Neuronal stem cell (in vitro differentiated cells): ENCODE measurements at regions not wholly inside any gene's neighbourhood (a gene's known extent, or its start where the extent isn't known, plus 50 kb on each side); places are given as distances from the start of the nearest gene placed in this dataset.
A peak's percentile ranks its signal among the peaks of the same experiment; 100 is the strongest.

Experiments
- DNase-seq: peaks from one replicate; pipeline ENCODE4 v3.0.0-alpha.2; 2013; ENCODE audit warnings: low spot score
- H2AFZ ChIP-seq: one replicate; pipeline ENCODE4 v1.6.1; 2013; ENCODE audit warnings: mild to moderate bottlenecking, low read length, inconsistent platforms
- H2AK5ac ChIP-seq: 2 replicates; pipeline ENCODE4 v1.6.1; 2013; ENCODE audit warnings: low read depth, mild to moderate bottlenecking, inconsistent platforms, low read length, moderate library complexity, mixed read lengths
- H2BK120ac ChIP-seq: 2 replicates; pipeline ENCODE4 v1.6.1; 2013; ENCODE audit warnings: low read depth, mild to moderate bottlenecking, inconsistent platforms, low read length, moderate library complexity, mixed read lengths
- H2BK12ac ChIP-seq: one replicate; pipeline ENCODE4 v1.6.1; 2013; ENCODE audit warnings: low read length, inconsistent platforms
- H2BK15ac ChIP-seq: 2 replicates; pipeline ENCODE4 v1.6.1; 2013; ENCODE audit warnings: mild to moderate bottlenecking, low read length, inconsistent platforms, mixed read lengths
- H2BK5ac ChIP-seq: one replicate; pipeline ENCODE4 v1.6.1; 2013; ENCODE audit warnings: inconsistent platforms, mild to moderate bottlenecking, low read length, moderate library complexity
- H3K14ac ChIP-seq: one replicate; pipeline ENCODE4 v1.6.1; 2013; ENCODE audit warnings: low read length, inconsistent platforms
- H3K18ac ChIP-seq: 2 replicates; pipeline ENCODE4 v1.6.1; 2013; ENCODE audit warnings: low read length, inconsistent platforms
- H3K23ac ChIP-seq: 2 replicates; pipeline ENCODE4 v1.6.1; 2013; ENCODE audit warnings: low read depth, mild to moderate bottlenecking, mixed read lengths, low read length, inconsistent platforms; ENCODE audit not compliant: poor library complexity
- H3K27ac ChIP-seq: replicated peaks from 3 replicates; pipeline ENCODE4 v1.5.1; 2013; ENCODE audit warnings: low read length, inconsistent platforms
- H3K27me3 ChIP-seq, 3 experiments: 2 replicates each; pipeline ENCODE4 v1.6.1; 2013; ENCODE audit warnings: low read length in 3 of 3, mild to moderate bottlenecking in 2 of 3, inconsistent platforms in 1 of 3, low read depth in 1 of 3, mixed read lengths in 1 of 3, moderate library complexity in 1 of 3; ENCODE audit not compliant: control insufficient read depth in 3 of 3, insufficient read depth in 3 of 3
- H3K36me3 ChIP-seq, 2 donors: replicated peaks in 1 of 2; 2 replicates each; pipeline ENCODE4 v1.6.1; 2013; ENCODE audit warnings: low read length in 2 of 2; ENCODE audit not compliant: control insufficient read depth in 2 of 2, insufficient read depth in 2 of 2
- H3K4ac ChIP-seq: 2 replicates; pipeline ENCODE4 v1.6.1; 2013; ENCODE audit warnings: inconsistent platforms, mild to moderate bottlenecking, low read length, moderate library complexity
- H3K4me1 ChIP-seq, 2 donors: 1 replicate in 1 of 2; 2 replicates in 1 of 2; pipeline ENCODE4 v1.6.1; 2013; ENCODE audit warnings: low read length in 2 of 2, low read depth in 1 of 2; ENCODE audit not compliant: control insufficient read depth in 2 of 2, insufficient read depth in 1 of 2
- H3K4me2 ChIP-seq: one replicate; pipeline ENCODE4 v1.6.1; 2013; ENCODE audit warnings: mild to moderate bottlenecking, low read length, inconsistent platforms; ENCODE audit not compliant: insufficient read depth, poor library complexity, severe bottlenecking
- H3K4me3 ChIP-seq, 2 donors: 2 replicates each; pipeline ENCODE4 v1.5.1; 2013; ENCODE audit warnings: low read length in 2 of 2, mild to moderate bottlenecking in 2 of 2, inconsistent platforms in 1 of 2, moderate library complexity in 1 of 2
- H3K79me1 ChIP-seq: one replicate; pipeline ENCODE4 v1.6.1; 2013; ENCODE audit warnings: low read depth, mild to moderate bottlenecking, inconsistent platforms, low read length, moderate library complexity
- H3K9ac ChIP-seq: one replicate; pipeline ENCODE4 v1.6.1; 2013; ENCODE audit warnings: mild to moderate bottlenecking, low read depth, low read length, inconsistent platforms; ENCODE audit not compliant: poor library complexity
- H3K9me3 ChIP-seq, 2 donors: replicated peaks in 1 of 2; 2 replicates each; pipeline versions ENCODE3 to v1.6.1; 2013; ENCODE audit warnings: low read length in 2 of 2, mild to moderate bottlenecking in 2 of 2, inconsistent platforms in 1 of 2, low read depth in 1 of 2, mixed read lengths in 1 of 2, moderate library complexity in 1 of 2; ENCODE audit not compliant: control insufficient read depth in 2 of 2, insufficient read depth in 1 of 2
- H4K8ac ChIP-seq: one replicate; pipeline ENCODE4 v1.6.1; 2013; ENCODE audit warnings: low read depth, mild to moderate bottlenecking, inconsistent platforms, low read length, moderate library complexity
- H4K91ac ChIP-seq: one replicate; pipeline ENCODE4 v1.6.1; 2013; ENCODE audit warnings: low read length, low read depth, mild to moderate bottlenecking, inconsistent platforms; ENCODE audit not compliant: poor library complexity
- WGBS, 2 donors: extraction: QIAGEN DNeasy Blood & Tissue Kit; methylation state at CpG; one replicate each; pipeline ENCODE4 v1.1.7; 2013; ENCODE audit warnings: missing lambda C conversion rate in 2 of 2, mixed read lengths in 1 of 2; ENCODE audit not compliant: insufficient read length in 2 of 2, insufficient replicate concordance in 1 of 2; ENCODE audit errors: extremely low coverage in 2 of 2; 5-methylcytosine and 5-hydroxymethylcytosine counted together

- Histone ChIP-seq H4K91ac (no peak overlapping the region), H3K4me3 (no peak overlapping the region), H3K27ac (no peak overlapping the region), H3K9me3 (peaks cover 0 to 7% of the 10 kb centered on the region in 2 donors), H3K36me3 (no peaks in the 10 kb centered on the region), H3K23ac (no peak overlapping the region), H3K4ac (no peak overlapping the region), H2BK15ac (no peak overlapping the region), H3K27me3 (no peaks in the 10 kb centered on the region), H3K4me1 (peaks cover 8 to 13% of the 10 kb centered on the region in 2 donors), H2BK120ac (no peak overlapping the region), H3K9ac (no peak overlapping the region), H2AFZ (peak overlapping the region; percentile 32), H2BK5ac (no peak overlapping the region), H4K8ac (no peak overlapping the region), H2BK12ac (no peak overlapping the region), H3K79me1 (no peaks in the 10 kb centered on the region), H2AK5ac (no peak overlapping the region), H3K4me2 (no peak overlapping the region), H3K14ac (no peak overlapping the region), H3K18ac (no peak overlapping the region)
- no peak for DNase-seq
- no CpG with 5 or more reads among the region's 2 CpGs for WGBS, 2 donors
These were observed 300.6 kb downstream of the TMEM38B start for GRCh38 chr9:105994970-105995369.

- no peak overlapping the region for H3K4ac ChIP-seq
- H2BK12ac ChIP-seq, result no peak overlapping the region
- WGBS, 2 donors, result no CpG with 5 or more reads among the region's 4 CpGs
- no peak overlapping the region for H2BK15ac ChIP-seq
- peaks cover 9 to 32% of the 10 kb centered on the region in 2 donors for H3K4me1 ChIP-seq
- no peak for DNase-seq
- no peak overlapping the region for H3K4me2 ChIP-seq
- no peaks in the 10 kb centered on the region for H3K27me3 ChIP-seq
- no peak overlapping the region for H3K18ac ChIP-seq
- no peak overlapping the region for H3K27ac ChIP-seq
- no peak overlapping the region for H2AK5ac ChIP-seq
- no peaks in the 10 kb centered on the region for H3K79me1 ChIP-seq
- H4K91ac ChIP-seq, result no peak overlapping the region
- H2BK120ac ChIP-seq, result no peak overlapping the region
- H2AFZ ChIP-seq, result no peak overlapping the region
- H3K4me3 ChIP-seq, result no peak overlapping the region
- H3K36me3 ChIP-seq, result no peaks in the 10 kb centered on the region
- no peak overlapping the region for H2BK5ac ChIP-seq
- no peak overlapping the region for H4K8ac ChIP-seq
- H3K9me3 ChIP-seq, result peaks cover 0 to 7% of the 10 kb centered on the region in 2 donors
- H3K23ac ChIP-seq, result no peak overlapping the region
- no peak overlapping the region for H3K14ac ChIP-seq
- no peak overlapping the region for H3K9ac ChIP-seq
These were observed 322.9 kb downstream of the TMEM38B start for GRCh38 chr9:106017198-106017740.

DNA sequence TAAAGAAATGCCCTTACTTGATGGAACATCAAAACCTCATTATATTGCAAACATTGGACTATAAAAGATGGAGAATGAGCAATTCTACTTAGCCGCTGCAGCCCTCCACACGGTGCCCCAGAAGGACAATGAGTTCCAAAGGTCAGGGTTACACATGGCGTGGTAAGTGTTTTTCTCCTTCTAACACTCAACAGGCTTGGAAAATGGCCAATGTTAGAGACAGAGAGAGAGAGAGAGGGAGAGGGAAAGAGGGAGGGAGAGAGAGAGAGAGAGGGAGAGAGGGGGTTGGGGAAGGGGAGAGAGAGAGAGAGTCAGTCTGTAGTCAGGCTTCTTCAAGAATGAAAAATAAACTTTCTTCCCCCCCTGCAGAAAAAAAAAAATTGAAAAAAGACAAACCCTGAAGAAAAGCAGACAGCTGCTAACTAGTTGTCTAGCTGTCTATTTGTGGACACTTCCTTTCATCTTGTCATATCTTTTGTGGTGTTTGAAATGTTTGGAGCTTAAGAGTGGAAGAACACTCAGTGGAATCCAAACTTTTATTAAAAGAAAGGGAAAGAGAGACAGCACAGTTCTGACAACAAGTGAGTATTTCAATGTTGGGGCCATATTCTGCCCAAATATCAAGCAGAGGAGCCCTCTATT, 324.8 kb downstream of the TMEM38B start:
- no peak overlapping the region for H2BK120ac ChIP-seq
- H2BK12ac ChIP-seq, result no peak overlapping the region
- no peak for DNase-seq
- no peak overlapping the region for H3K4me2 ChIP-seq
- H3K14ac ChIP-seq, result no peak overlapping the region
- no peak overlapping the region for H3K23ac ChIP-seq
- no peaks in the 10 kb centered on the region for H3K36me3 ChIP-seq
- H3K27ac ChIP-seq, result peak overlapping the region; percentile 84
- H2BK5ac ChIP-seq, result no peak overlapping the region
- no peak overlapping the region for H3K4ac ChIP-seq
- H2BK15ac ChIP-seq, result no peak overlapping the region
- WGBS, 2 donors, result no CpG with 5 or more reads among the region's 3 CpGs
- H3K79me1 ChIP-seq, result no peaks in the 10 kb centered on the region
- no peaks in the 10 kb centered on the region for H3K27me3 ChIP-seq
- no peak overlapping the region for H3K4me3 ChIP-seq
- H4K91ac ChIP-seq, result no peak overlapping the region
- no peak overlapping the region for H3K9ac ChIP-seq
- peak overlapping the region; percentile 14 for H2AFZ ChIP-seq
- peaks cover 0 to 12% of the 10 kb centered on the region in 2 donors for H3K9me3 ChIP-seq
- H4K8ac ChIP-seq, result no peak overlapping the region
- no peak overlapping the region for H2AK5ac ChIP-seq
- H3K18ac ChIP-seq, result no peak overlapping the region
- peaks cover 9 to 32% of the 10 kb centered on the region in 2 donors for H3K4me1 ChIP-seq

DNA sequence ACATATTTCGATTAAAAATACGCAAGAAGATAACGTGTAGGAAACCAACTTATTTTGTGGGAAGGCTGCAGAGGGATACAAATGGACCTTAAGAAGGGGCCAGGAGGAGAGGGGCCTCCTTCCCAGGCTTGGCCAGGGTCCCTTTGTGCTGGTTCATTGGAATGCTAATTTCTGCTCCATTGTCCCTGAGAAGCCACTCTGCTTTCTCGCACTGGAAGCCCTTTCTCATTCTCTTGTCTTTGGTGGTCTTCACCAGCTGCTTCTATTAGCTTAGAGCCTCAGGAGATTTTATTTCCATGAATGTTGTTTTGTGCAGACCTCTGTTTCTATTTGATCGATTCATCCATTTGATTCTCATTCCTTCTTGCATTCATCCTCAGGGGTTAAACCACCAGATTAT, 325.4 kb downstream of the TMEM38B start:
- no peak overlapping the region for H3K18ac ChIP-seq
- no peak overlapping the region for H4K8ac ChIP-seq
- no peaks in the 10 kb centered on the region for H3K27me3 ChIP-seq
- H2BK12ac ChIP-seq, result no peak overlapping the region
- WGBS, 2 donors, result no CpG with 5 or more reads among the region's 5 CpGs
- peak; percentile 14 for DNase-seq
- H4K91ac ChIP-seq, result no peak overlapping the region
- H3K79me1 ChIP-seq, result no peaks in the 10 kb centered on the region
- H2BK120ac ChIP-seq, result no peak overlapping the region
- no peak overlapping the region for H3K9ac ChIP-seq
- no peak overlapping the region for H3K14ac ChIP-seq
- H3K4me1 ChIP-seq, result peaks cover 9 to 32% of the 10 kb centered on the region in 2 donors
- no peak overlapping the region for H3K23ac ChIP-seq
- peaks cover 0 to 9% of the 10 kb centered on the region in 2 donors for H3K9me3 ChIP-seq
- peak overlapping the region; percentile 84 for H3K27ac ChIP-seq
- H3K4me2 ChIP-seq, result no peak overlapping the region
- no peak overlapping the region for H2BK15ac ChIP-seq
- no peaks in the 10 kb centered on the region for H3K36me3 ChIP-seq
- H2AK5ac ChIP-seq, result no peak overlapping the region
- H3K4me3 ChIP-seq, result no peak overlapping the region
- H3K4ac ChIP-seq, result no peak overlapping the region
- no peak overlapping the region for H2BK5ac ChIP-seq
- peak overlapping the region; percentile 14 for H2AFZ ChIP-seq
